Esophagus squamous epithelium (tissue), 4 donors: ENCODE measurements at regions not wholly inside any gene's neighbourhood (a gene's known extent, or its start where the extent isn't known, plus 50 kb on each side); places are given as distances from the start of the nearest gene placed in this dataset.

ENCODE experiments used
- CTCF ChIP-seq, 6 experiments: fragments of 450-650 bp in 4 of 6; fragments of 200-600 bp in 2 of 6; sonication (generic) in 2 of 6; IDR thresholded peaks; one replicate each; pipeline ENCODE4 v1.5.1; 2016 to 2019; ENCODE audit warnings: antibody characterized with exemption in 6 of 6, mild to moderate bottlenecking in 4 of 6, moderate library complexity in 4 of 6
- POLR2A ChIP-seq, 4 donors: fragments of 450-650 bp; IDR thresholded peaks; one replicate each; pipeline ENCODE4 v1.6.1; 2017; ENCODE audit warnings: antibody characterized with exemption in 4 of 4, mild to moderate bottlenecking in 4 of 4, moderate library complexity in 3 of 4

- TF ChIP-seq CTCF (IDR thresholded peaks at IDR 0.05) = no peak
- no peak for TF ChIP-seq POLR2A (IDR thresholded peaks at IDR 0.05)
Measured at GRCh38 chr12:72995616-72996015, 723.4 kb downstream of the TRHDE start.
